ENCODE measurements at regions not wholly inside any gene's neighbourhood (a gene's known extent, or its start where the extent isn't known, plus 50 kb on each side); places are given as distances from the start of the nearest gene placed in this dataset.

- Histone ChIP-seq H2AFZ (ENCODE audit: low read length) (no peak overlapping the region), H3K4me2 (ENCODE audit: low read depth, low read length) (peak overlapping the region; percentile 26), H3K4me3 (replicated peaks in 1 of 3; ENCODE audit: insufficient read depth in 1 of 3, low read depth in 2 of 3, low read length in 3 of 3) (no peak overlapping the region), H3K36me3 (replicated peaks in 1 of 2; ENCODE audit: control insufficient read depth in 1 of 2, insufficient read depth in 2 of 2, low read length in 2 of 2) (no peaks in the 10 kb centered on the region), H3K27me3 (ENCODE audit: control insufficient read depth in 1 of 2, insufficient read depth in 2 of 2, low read length in 2 of 2) (no peaks in the 10 kb centered on the region), H3K9ac (ENCODE audit: insufficient read depth, low read depth, low read length) (no peak overlapping the region), H3K27ac (ENCODE audit: extremely low read length, insufficient read depth, low read length) (peak overlapping the region; percentile 6), H4K20me1 (ENCODE audit: insufficient read depth, low read length) (no peaks in the 10 kb centered on the region), H3K4me1 (ENCODE audit: insufficient read depth, low read length) (peaks cover 67% of the 10 kb centered on the region), H3K9me3 (ENCODE audit: low read length) (0 out of 2 replicates have a peak, but pooled peaks cover 4% of the 10 kb centered on the region), H3K79me2 (ENCODE audit: insufficient read depth, low read length) (no peaks in the 10 kb centered on the region)
- peak; percentile 43 for ATAC-seq
- TF ChIP-seq BCL3 (CRISPR knock-in tag; IDR thresholded peaks at IDR 0.05) (0 out of 2 replicates have a peak, but pooled peaks have one; percentile 47), HMGXB3 (CRISPR knock-in tag; IDR thresholded peaks at IDR 0.05; ENCODE audit: borderline replicate concordance) (0 out of 2 replicates have a peak, but pooled peaks have one; percentile 14), STAT6 (CRISPR knock-in tag; IDR thresholded peaks at IDR 0.05; ENCODE audit: borderline replicate concordance) (0 out of 2 replicates have a peak, but pooled peaks have one; percentile 24), IRF9 (CRISPR knock-in tag; IDR thresholded peaks at IDR 0.05; ENCODE audit: borderline replicate concordance) (no peak), KDM3A (CRISPR knock-in tag; IDR thresholded peaks at IDR 0.05; ENCODE audit: low read depth) (0 out of 2 replicates have a peak, but pooled peaks have one; percentile 2), GABPB1 (CRISPR knock-in tag; IDR thresholded peaks at IDR 0.05) (0 out of 2 replicates have a peak, but pooled peaks have one; percentile 0), ZNF362 (CRISPR knock-in tag; IDR thresholded peaks at IDR 0.05; ENCODE audit: borderline replicate concordance) (no peak)
- TSS peak; percentile 68 for BruUV-seq (replicated peaks)
- in situ Hi-C loops (cut with HindIII; ENCODE audit: extremely low pct_ligation_motif_present, low pct_unique_long_range_greater_than_20kb) (loop anchor here (10.0 kb wide), 1 partner anchor 135 kb away; no protein-coding TSS in a partner anchor), intact Hi-C loops (cut with micrococcal nuclease; ENCODE audit: unreplicated experiment) (loop anchor here (2.0 kb wide), 1 partner anchor 79 kb away; no protein-coding TSS in a partner anchor)
- peak; percentile 15 for DNase-seq (ENCODE audit: low spot score)
- CTCF ChIA-PET (ENCODE audit: low intra/inter-chr PET ratio, low total read pairs), result no interaction called here
- no peak for FAIRE-seq
- POLR2A ChIA-PET, result interaction anchor here (1.4 to 3.3 kb wide), 5 partner anchors 9 to 130 kb away, joined by 4 to 25 read pairs (median 9); no protein-coding TSS in a partner anchor
- 17% methylated on average over 3 of the region's 3 CpGs for WGBS (ENCODE audit: low lambda C conversion rate)
These were observed 117.0 kb upstream of the ANKRD55 start for GRCh38 chr5:56350011-56350596.

Measured in HepG2 (cell line).